GM10248 (cell line): ENCODE measurements at regions not wholly inside any gene's neighbourhood (a gene's known extent, or its start where the extent isn't known, plus 50 kb on each side); places are given as distances from the start of the nearest gene placed in this dataset.

Experiments used
- CTCF ChIA-PET: fragments of 300-600 bp; sonication (Branson Sonifier 250); formaldehyde crosslinking; extraction: SDS; loops from one replicate; lab custom pipeline; 2021; ENCODE audit warnings: antibody characterized with exemption; lab: Yijun Ruan, JAX
- POLR2A ChIA-PET: fragments of 350-650 bp; sonication (Branson Sonifier 250); formaldehyde crosslinking; extraction: SDS; loops from one replicate; lab custom pipeline; 2020; ENCODE audit warnings: antibody characterized with exemption; lab: Yijun Ruan, JAX
- DNase-seq: peaks from one replicate; pipeline ENCODE4 v3.0.0; 2012; ENCODE audit errors: extremely low spot score
- CTCF ChIP-seq: IDR thresholded peaks from 2 replicates; pipeline ENCODE4 v1.5.1; 2012; ENCODE audit warnings: mild to moderate bottlenecking, low read depth; ENCODE audit errors: extremely low read depth, missing control alignments, control extremely low read depth

DNA sequence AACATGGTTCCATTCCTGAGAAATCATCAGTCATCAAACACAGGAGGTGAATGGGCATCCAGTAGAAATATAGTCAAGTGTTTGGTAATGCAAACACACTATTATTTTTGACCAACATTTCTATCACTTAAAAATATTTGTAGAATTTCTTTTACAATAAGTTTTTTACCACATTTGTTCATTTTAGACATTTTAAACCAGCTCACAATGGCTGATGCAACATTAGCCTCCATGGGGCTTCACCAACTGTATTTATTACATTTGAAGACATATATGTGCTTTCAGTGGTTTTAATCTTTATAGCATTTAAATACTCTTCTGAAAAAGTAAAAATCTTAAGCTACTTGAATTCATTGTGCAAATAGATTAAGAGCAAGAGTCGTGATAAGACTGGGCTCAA lies 1201.4 kb upstream of the TMEM132C start:
- DNase-seq = no peak
- POLR2A ChIA-PET = no interaction called here
- CTCF ChIA-PET = interaction anchor here (0.8 to 1.3 kb wide), 3 partner anchors 9 to 34 kb away, joined by 3 read pairs; no protein-coding TSS in a partner anchor
- TF ChIP-seq CTCF = no peak

GRCh38 chr12:127070515-127071157 lies 1196.3 kb upstream of the TMEM132C start:
- ChIA-PET POLR2A (no interaction called here), CTCF (no interaction called here)
- no peak for DNase-seq
- TF ChIP-seq CTCF = no peak

DNA sequence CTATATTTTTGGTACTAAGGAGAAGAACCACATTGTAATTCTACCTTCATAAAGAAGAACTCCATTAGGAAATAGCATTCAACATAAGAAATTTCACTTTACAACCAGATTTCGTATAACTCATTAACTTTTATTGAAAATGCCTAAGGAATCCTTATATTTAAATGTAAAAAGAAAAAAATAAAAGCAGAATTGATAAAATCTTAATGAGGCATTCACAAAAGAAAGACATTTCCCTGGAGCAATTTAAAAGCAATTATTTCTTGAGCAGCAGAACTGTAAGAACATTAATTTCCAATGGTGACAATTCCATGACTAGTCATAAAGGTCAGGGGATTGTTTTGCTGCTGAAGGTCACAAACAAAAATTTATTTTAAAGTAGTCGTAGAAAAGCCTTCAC lies 1192.8 kb upstream of the TMEM132C start:
- CTCF ChIA-PET = no interaction called here

GRCh38 chr12:127075981-127076380 lies 1191.0 kb upstream of the TMEM132C start:
- ChIA-PET POLR2A (no interaction called here), CTCF (interaction anchor here (1.5 kb wide), 1 partner anchor 11 kb away, joined by 3 read pairs; no protein-coding TSS in a partner anchor)
- TF ChIP-seq CTCF = no peak
- DNase-seq = no peak

More for the DNA sequence above, 1192.8 kb upstream of the TMEM132C start:
- TF ChIP-seq CTCF = no peak
- POLR2A ChIA-PET = no interaction called here
- no peak for DNase-seq

- CTCF ChIA-PET = interaction anchor here (1.5 kb wide), 1 partner anchor 9 kb away, joined by 3 read pairs; no protein-coding TSS in a partner anchor
- DNase-seq = no peak
- no peak for TF ChIP-seq CTCF
- POLR2A ChIA-PET = no interaction called here
Observed at GRCh38 chr12:127077262-127078045, 1189.5 kb upstream of the TMEM132C start.

- POLR2A ChIA-PET = no interaction called here
- CTCF ChIA-PET = interaction anchor here (1.5 kb wide), 1 partner anchor 11 kb away, joined by 5 read pairs; no protein-coding TSS in a partner anchor
- no peak for TF ChIP-seq CTCF
- no peak for DNase-seq
Observed at GRCh38 chr12:127078577-127079350, 1188.2 kb upstream of the TMEM132C start.
